ENCODE measurements at regions not wholly inside any gene's neighbourhood (a gene's known extent, or its start where the extent isn't known, plus 50 kb on each side); places are given as distances from the start of the nearest gene placed in this dataset.

GRCh38 chr7:85774986-85775385, 588.1 kb upstream of the SEMA3D start:
- DNase-seq = no peak

DNA sequence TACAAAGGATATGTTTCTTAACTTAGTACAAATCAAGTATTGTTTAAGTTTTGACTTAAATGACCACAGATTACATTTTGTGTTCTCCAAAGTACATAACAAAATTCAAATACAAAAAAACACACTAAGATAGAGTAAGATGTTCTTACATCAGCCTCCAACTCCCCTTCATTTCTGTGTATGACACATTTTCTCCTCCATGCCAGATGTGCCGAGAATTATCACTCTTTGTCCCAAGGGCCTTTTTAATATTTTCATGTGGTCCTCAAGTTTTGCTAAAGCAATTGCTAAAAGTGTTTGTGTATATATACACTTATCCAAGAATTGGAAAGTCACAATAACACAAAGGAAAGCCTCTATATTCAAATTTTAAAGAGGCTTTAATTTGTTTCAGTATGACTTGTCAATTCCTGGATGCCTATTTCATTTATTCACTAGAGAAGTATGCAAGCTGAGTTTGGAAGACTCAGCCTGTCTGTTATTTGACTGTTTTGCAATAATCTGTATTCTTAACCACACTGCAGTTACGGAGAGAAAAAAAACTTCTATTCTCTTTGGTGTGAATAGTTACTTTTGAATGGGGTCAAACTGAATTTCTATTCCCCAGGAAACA, 586.4 kb upstream of the SEMA3D start:
- DNase-seq = no peak

GRCh38 chr7:85771516-85771915, 584.7 kb upstream of the SEMA3D start:
- no peak for DNase-seq

DNA sequence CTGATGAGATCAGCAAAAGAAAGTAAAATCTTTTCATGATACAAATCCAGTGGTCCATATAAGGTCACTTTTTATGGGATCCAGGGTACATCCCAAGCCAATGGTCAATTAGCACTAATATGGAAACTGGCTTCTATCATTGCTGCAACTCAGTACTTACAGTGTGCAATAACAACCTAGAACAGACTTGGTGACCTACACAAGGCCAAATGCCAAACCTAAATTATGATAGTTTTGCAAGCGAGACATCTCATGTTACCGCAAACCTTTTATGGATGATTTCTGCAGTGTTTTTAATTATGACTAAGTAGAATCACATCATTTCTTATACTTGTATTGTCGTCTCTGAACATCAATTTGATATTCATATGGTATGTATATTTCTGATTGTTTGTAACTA, 583.5 kb upstream of the SEMA3D start:
- DNase-seq = no peak

DNA sequence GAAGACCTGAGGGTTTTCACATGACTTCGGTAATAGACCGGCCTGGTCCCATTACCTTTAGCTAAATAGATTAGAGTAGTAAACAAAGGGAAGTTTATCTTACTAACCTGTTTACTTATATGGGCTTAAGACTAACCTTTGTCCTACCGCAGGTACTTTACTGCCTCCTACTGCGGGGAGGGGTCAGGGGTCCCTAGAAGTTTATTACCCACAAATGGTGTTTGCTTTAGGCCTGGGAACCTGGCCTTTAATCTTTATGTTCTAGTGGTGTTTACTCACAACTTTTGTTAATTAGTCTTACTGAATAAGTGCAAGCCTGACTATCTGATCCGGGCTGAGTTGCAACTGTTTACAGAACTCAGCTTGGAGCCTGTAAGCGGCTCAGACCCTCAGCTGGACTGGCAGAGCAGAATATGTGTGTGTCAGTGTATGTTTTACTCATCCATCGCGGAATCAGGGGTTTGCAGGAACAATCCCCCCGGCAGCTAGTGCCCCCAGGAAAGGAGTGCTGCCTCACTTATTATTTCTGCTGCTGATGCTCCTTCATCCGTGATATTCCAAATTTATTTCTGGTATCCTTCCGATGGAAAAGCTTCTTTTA, 578.9 kb upstream of the SEMA3D start:
- DNase-seq = no peak

DNA sequence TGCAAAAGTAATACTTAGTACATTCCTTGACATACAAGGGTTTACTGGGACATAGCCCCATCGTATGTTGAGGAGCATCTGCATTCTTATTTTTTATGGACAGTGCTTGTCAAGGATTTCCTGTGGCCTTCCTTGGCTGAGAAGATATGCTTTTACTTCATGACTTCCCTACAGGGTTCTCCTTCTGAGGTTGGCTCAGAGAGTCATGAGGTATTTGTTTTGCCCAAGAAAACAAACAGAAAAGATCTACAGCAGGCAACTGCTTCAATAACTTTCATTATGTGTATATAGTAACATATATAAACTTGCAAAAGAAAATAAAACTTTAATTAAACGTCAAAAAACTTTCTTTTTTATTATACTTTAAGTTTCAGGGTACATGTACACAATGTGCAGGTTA, 577.2 kb upstream of the SEMA3D start:
- DNase-seq = no peak

DNA sequence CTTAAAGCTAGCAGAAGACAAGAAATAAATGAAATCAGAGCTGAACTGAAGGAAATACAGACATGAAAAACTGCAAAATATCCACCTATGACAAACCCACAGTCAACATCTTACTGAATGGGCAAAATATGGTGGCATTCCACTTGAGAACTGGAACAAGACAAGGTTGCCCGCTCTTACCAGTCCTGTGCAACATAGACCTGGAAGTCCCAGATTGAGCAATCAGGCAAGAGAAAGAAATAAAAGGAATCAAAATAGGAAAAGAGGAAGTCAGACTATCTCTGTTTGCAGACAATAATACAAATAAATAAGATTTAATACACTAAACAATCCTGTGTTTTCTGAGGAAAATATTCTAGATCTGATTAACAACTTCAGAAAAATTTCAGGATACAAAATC, 570.5 kb upstream of the SEMA3D start:
- no peak for DNase-seq

DNA sequence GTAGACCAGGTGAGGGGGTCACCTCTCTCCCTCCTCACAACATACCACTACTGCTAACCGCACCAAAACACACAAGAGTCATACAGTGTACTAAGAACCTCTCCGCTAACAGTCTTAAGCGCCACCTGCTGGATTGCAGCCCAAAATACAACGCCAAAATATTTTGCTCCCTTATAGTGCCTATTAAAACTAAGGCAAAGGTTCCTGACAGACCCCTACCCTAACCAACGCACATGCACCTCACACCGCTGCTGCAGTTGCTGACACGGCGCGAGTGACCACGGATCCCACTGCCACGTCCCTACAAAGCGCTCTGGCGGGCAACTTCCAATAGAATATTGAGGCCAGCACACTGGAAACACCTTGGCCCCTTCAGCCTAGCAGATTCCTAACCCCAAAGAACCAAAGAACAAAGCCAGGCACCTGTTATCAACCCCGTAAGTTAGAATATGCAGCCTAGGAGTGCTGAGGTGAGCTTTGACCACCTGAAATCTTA, 563.6 kb upstream of the SEMA3D start:
- peak; percentile 15 to 62 for DNase-seq

DNA sequence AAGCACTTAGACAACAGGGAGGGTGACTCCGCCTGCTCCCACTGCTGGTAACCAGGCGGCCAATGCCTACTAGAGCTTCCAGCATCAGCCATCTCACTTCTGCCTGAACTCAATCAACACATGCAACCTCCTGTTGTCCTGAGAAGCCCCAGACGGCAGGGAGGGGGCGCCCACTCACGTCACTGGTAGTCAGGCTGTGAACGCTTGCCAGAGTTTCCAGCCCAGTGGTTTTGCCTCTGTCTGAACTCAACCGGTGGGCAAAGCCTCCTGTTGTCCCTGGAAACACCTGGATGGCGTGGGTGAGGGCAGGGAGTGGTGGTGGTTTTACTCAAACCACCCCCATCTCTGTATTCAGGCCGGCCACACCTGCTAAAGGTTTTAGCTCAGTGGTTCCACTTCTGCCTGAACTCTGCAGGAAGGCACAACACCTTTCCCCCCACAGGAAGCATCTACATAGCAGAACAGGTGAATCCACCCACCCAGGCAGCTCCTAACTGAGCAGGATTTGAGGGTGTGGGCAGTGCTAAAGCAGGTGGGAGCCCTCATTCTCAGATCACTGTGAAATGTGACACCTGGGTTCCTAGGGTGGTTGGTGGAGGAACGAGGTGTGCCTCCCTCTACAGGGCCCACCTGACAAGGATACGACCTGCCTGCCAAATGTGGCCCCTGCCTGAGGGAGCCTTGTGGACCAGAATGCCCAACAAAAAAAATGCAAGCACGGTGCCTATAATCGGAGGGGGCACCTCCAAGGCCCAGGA, 563.0 kb upstream of the SEMA3D start:
- no peak for DNase-seq

DNA sequence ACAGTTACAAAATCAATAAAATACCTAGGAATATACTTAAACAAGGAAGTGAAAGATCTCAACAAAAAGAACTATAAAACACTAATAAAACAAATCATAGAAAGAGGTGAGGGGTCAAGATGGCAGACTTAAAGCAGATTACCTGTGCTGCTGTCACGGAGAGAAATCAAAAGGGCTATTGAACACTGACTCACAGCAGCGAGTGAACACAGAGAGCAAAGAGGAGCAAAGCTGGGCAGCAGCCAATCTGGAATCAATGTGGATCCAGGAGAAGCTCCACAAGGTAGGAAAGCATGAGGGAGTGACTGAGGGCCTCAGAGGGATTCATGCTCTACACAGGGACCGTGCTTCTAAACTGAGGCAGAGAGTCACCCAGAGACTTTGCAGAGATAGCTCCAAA, 562.0 kb upstream of the SEMA3D start:
- no peak for DNase-seq

- no peak for DNase-seq
Observed at GRCh38 chr7:85737426-85737825, 550.6 kb upstream of the SEMA3D start.

- no peak for DNase-seq
Observed at GRCh38 chr7:85736085-85736484, 549.2 kb upstream of the SEMA3D start.

- DNase-seq = peak; percentile 47 to 83
Observed at GRCh38 chr7:85734823-85735222, 548.0 kb upstream of the SEMA3D start.

DNA sequence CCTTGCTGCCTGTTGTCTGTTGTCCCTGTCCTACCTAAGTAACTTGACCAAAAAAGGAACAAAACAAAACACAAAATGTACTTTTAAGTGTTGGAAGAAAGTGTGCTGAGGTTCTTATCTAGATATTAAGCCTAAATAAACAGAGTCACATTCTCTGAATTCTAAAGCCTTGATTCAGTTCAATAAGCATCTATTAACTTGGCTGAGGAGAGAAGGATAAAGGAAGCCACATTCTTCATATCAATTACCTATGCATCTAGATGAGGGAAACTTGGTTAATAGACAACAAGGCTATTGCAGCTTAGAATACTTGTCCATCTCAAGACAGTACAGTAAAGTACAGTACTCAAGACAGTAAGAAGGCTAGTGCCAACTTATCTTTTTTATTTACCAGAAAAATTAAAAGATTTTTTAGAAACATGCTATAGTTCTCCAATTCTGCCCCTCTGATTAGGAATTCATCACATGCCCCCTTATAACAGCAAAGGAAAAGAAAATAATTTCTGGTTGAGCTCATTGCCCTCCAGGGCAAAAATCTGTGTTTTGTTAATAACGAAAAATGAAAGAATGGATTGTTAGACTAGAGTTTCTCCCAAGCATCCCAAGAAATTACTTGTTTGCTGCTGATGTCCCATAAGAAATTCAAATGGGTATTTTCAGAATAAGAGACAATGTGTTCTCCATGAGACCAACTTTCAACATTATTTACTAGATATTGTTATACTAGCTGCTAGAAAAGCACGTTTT, 546.5 kb upstream of the SEMA3D start:
- DNase-seq = no peak

- DNase-seq = no peak
Observed at GRCh38 chr7:85730012-85730411, 543.2 kb upstream of the SEMA3D start.

DNA sequence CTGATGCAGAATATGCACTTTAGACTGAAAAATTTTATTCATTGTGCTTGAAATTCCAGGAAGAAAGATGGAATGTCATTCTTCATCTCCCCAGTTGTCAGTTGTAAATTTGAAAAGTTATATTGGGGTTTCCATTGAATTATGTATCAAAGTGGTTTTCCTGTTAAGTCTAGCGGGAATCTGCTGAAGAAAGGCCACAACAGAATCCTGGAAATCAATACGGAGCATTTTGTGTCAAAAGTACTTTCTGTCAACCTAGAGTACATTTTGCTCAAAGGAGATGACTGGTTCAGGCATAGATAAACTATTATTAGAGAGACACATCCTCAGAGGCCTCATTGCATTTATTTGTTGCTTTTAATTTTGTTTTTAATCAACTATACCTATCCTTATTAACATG, 538.2 kb upstream of the SEMA3D start:
- no peak for DNase-seq

GRCh38 chr7:85719981-85720953, 533.4 kb upstream of the SEMA3D start:
- DNase-seq = no peak

- DNase-seq = no peak
Observed at GRCh38 chr7:85716353-85716752, 529.5 kb upstream of the SEMA3D start.

- DNase-seq = peak in 1 of 2 experiments; percentile 0
Observed at GRCh38 chr7:85714951-85715350, 528.1 kb upstream of the SEMA3D start.

DNA sequence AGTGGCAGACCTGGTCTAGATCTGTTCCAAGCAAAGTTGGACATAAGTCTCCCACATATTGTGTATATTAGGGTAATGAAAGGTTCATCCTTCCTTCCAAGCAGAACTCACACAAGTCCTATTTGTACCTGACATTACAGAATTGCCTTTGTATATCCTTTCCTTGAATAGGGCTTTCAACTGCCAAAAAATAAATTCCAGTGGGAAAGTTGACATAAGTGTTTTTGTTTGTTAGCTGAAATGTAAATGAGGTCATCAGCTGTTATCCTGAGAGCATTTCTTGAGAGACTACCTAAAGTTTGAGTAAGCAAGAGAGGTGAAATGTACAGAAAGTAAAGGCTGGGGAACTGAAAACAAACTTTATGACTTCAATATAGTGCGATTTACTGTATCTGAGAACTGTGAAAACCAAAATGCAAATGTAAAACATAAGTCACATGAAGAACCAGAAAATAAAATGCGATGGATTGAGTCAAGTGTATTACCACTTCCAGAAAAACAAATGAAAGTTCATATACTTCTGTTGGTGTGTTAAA, 527.3 kb upstream of the SEMA3D start:
- no peak for DNase-seq

DNA sequence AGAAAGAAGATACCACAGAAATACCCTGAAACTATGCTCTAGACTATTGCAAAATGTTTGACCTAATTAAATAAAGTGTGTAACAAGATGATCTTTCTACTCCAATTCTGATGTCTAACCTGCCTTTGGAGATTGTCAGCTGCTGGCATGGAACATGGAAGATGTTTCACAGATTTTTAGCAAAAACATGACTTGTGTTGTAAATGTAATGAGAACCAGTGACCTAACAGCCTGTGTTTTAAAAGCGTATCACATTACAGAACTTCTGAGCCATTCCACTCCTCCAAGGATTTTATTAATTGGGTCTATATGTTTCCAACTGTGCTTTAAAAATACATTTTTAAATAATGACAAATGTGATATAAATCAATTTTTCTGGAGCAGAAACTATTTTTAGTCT, 526.3 kb upstream of the SEMA3D start:
- DNase-seq = peak in 1 of 2 experiments; percentile 7

DNA sequence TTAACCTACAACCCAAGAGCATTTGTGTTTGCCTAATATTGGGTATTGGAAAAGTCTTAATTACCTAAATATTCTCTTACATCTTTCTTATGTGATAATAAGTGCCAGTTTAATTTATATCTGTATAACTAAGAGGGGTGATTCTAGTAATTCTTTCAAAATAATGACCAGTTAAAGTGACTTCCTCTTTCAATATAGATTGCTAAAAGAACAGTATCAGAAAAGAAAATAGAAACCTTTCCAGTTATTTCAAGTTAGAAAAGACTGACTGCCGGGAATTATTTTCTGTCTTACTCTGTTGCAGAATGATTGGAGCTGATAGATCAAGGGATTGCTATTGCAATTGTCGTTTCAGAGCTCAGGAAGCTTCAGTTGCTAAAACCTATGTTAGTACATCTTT, 525.0 kb upstream of the SEMA3D start:
- DNase-seq = no peak

Measured in NCI-H524 (cell line).